ENCODE measurements at regions not wholly inside any gene's neighbourhood (a gene's known extent, or its start where the extent isn't known, plus 50 kb on each side); places are given as distances from the start of the nearest gene placed in this dataset.

DNA sequence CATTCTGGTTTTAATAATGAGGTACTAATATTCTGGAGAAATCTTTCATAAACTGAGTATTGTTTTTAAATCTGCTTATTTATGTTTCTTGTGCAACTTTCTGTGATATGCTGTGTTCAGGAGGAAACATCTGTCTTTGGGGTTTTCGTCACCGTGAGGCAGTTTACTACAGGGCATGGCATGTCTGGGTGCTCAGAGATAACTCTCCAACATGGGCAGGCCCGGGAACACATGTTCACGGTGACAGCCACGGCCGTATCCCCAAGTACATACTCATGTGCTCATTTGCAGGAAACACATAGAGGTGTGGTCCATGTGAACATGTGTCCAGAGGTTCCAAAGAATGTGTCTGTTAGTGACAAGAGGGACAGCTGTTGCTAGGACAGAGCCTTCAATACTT lies 62.1 kb upstream of the CNKSR3 start:
- no peaks in the 10 kb centered on the region for H3K9me3 ChIP-seq (replicated peaks in 1 of 2; ENCODE audit: control insufficient read depth in 1 of 2, insufficient read depth in 1 of 2, low read length in 2 of 2)
- Mint-ChIP-seq H3K27ac (peak overlapping the region in 1 of 7 donors; percentile 53), H3K27me3 (ENCODE audit: low read depth in 3 of 3) (peaks cover 0 to 3% (median 0%) of the 10 kb centered on the region in 3 donors), H3K36me3 (no peaks in the 10 kb centered on the region), H3K4me1 (peaks cover 9% of the 10 kb centered on the region), H3K4me3 (peak overlapping the region in 1 of 2 donors; percentile 52), H3K9me3 (peaks cover 0 to 4% (median 0%) of the 10 kb centered on the region in 7 donors)
- DNase-seq = no peak
- no peaks in the 10 kb centered on the region for H3K27me3 ChIP-seq (ENCODE audit: control insufficient read depth in 2 of 2, insufficient read depth in 2 of 2, low read length in 2 of 2)
- no peaks in the 10 kb centered on the region for H3K79me2 ChIP-seq (ENCODE audit: insufficient read depth, low read length)
- H3K36me3 ChIP-seq (replicated peaks in 1 of 2; ENCODE audit: control insufficient read depth in 1 of 2, insufficient read depth in 2 of 2, low read length in 2 of 2) = no peaks in the 10 kb centered on the region
- no peak overlapping the region for H3K4me3 ChIP-seq (replicated peaks in 1 of 3; ENCODE audit: low read depth in 2 of 3, low read length in 3 of 3)
- no peak overlapping the region for H3K27ac ChIP-seq (ENCODE audit: low read depth in 1 of 2, low read length in 2 of 2)
- H4K20me1 ChIP-seq (ENCODE audit: insufficient read depth, low read length) = no peaks in the 10 kb centered on the region
- H3K4me1 ChIP-seq (ENCODE audit: control insufficient read depth in 1 of 2, insufficient read depth in 2 of 2, low read length in 2 of 2) = no peaks in the 10 kb centered on the region
- no peak overlapping the region for H3K9ac ChIP-seq (ENCODE audit: insufficient read depth, low read length, poor library complexity, severe bottlenecking)
- WGBS (ENCODE audit: insufficient coverage) = 0% methylated on average over 2 of the region's 6 CpGs
- no peak overlapping the region for H3K4me2 ChIP-seq (replicated peaks; ENCODE audit: extremely low read depth, low read length, poor library complexity, severe bottlenecking)
- H2AFZ ChIP-seq (ENCODE audit: insufficient read depth, low read depth, low read length, poor library complexity, severe bottlenecking) = peak overlapping the region; percentile 33
- intact Hi-C loops (cut with micrococcal nuclease) = no loop called here
- TF ChIP-seq, protein P1, sequence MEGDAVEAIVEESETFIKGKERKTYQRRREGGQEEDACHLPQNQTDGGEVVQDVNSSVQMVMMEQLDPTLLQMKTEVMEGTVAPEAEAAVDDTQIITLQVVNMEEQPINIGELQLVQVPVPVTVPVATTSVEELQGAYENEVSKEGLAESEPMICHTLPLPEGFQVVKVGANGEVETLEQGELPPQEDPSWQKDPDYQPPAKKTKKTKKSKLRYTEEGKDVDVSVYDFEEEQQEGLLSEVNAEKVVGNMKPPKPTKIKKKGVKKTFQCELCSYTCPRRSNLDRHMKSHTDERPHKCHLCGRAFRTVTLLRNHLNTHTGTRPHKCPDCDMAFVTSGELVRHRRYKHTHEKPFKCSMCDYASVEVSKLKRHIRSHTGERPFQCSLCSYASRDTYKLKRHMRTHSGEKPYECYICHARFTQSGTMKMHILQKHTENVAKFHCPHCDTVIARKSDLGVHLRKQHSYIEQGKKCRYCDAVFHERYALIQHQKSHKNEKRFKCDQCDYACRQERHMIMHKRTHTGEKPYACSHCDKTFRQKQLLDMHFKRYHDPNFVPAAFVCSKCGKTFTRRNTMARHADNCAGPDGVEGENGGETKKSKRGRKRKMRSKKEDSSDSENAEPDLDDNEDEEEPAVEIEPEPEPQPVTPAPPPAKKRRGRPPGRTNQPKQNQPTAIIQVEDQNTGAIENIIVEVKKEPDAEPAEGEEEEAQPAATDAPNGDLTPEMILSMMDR (IDR thresholded peaks at IDR 0.05) = no peak

DNA sequence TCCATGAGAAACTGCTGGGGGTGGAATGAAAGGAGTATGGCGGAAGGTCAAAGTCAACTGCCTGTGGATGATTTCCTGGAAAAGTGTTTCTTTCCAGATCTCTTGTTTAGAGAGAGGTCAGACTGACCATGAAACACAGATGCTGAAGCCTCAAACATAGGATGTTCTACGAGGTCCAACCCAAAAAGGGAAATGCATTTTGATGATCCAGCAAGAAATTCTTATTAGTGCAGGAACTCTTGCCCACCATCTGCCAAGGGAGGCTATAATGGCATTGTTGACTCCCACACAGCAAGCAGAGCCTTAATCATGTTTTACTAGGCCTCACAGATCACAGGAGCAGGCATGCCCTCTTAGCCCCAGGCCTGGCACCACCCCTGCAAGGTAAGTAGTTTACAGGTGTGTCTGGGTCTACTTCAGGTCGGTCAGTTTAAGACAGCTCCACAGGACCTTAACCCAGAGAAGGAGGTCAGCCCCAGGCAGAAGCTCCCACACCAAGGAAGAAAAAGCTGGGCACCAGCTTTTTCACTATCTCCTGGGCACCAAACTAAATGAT lies 67.6 kb upstream of the CNKSR3 start:
- Histone ChIP-seq H2AFZ (ENCODE audit: insufficient read depth, low read depth, low read length, poor library complexity, severe bottlenecking) (no peak overlapping the region), H3K4me2 (replicated peaks; ENCODE audit: extremely low read depth, low read length, poor library complexity, severe bottlenecking) (no peak overlapping the region), H3K27me3 (ENCODE audit: control insufficient read depth in 2 of 2, insufficient read depth in 2 of 2, low read length in 2 of 2) (no peaks in the 10 kb centered on the region), H3K9ac (ENCODE audit: insufficient read depth, low read length, poor library complexity, severe bottlenecking) (no peak overlapping the region), H3K36me3 (replicated peaks in 1 of 2; ENCODE audit: control insufficient read depth in 1 of 2, insufficient read depth in 2 of 2, low read length in 2 of 2) (no peaks in the 10 kb centered on the region), H3K4me3 (replicated peaks in 1 of 3; ENCODE audit: low read depth in 2 of 3, low read length in 3 of 3) (no peak overlapping the region), H3K4me1 (ENCODE audit: control insufficient read depth in 1 of 2, insufficient read depth in 2 of 2, low read length in 2 of 2) (no peaks in the 10 kb centered on the region), H3K27ac (ENCODE audit: low read depth in 1 of 2, low read length in 2 of 2) (no peak overlapping the region), H3K79me2 (ENCODE audit: insufficient read depth, low read length) (no peaks in the 10 kb centered on the region), H4K20me1 (ENCODE audit: insufficient read depth, low read length) (no peaks in the 10 kb centered on the region), H3K9me3 (replicated peaks in 1 of 2; ENCODE audit: control insufficient read depth in 1 of 2, insufficient read depth in 1 of 2, low read length in 2 of 2) (peaks cover 0 to 3% of the 10 kb centered on the region in 2 donors)
- no peak overlapping the region for H3K4me3 Mint-ChIP-seq
- H3K27ac Mint-ChIP-seq = no peak overlapping the region
- intact Hi-C loops (cut with micrococcal nuclease) = no loop called here
- peaks cover 0 to 12% (median 6%) of the 10 kb centered on the region in 7 donors for H3K9me3 Mint-ChIP-seq
- WGBS (ENCODE audit: insufficient coverage) = 100% methylated on average over 1 of the region's 3 CpGs
- TF ChIP-seq, protein P1 (IDR thresholded peaks at IDR 0.05) = no peak
- H3K27me3 Mint-ChIP-seq (ENCODE audit: low read depth in 3 of 3) = peaks cover 0 to 3% (median 2%) of the 10 kb centered on the region in 3 donors
- H3K36me3 Mint-ChIP-seq = no peaks in the 10 kb centered on the region
- H3K4me1 Mint-ChIP-seq = no peaks in the 10 kb centered on the region
- DNase-seq = no peak
